HepG2 (cell line): ENCODE measurements at regions not wholly inside any gene's neighbourhood (a gene's known extent, or its start where the extent isn't known, plus 50 kb on each side); places are given as distances from the start of the nearest gene placed in this dataset.

Source experiments
- ATAC-seq: fragments of 200-7000 bp; cut with Tn5 transposase; 3 replicates; pipeline ENCODE4 v1.9.1; 2020; ENCODE audit warnings: mild to moderate bottlenecking, moderate library complexity
- BruUV-seq: library from RNA; stranded (reverse); fragments of 400-500 nt; replicated peaks from 2 replicates; lab custom pipeline; 2021; lab: Mats Ljungman, UMichigan
- CTCF ChIA-PET: fragments of 300-600 bp; formaldehyde crosslinking; extraction: SDS; loops from one replicate; lab custom pipeline; 2021; ENCODE audit warnings: low total read pairs, inconsistent platforms, low intra/inter-chr PET ratio; lab: Yijun Ruan, JAX
- POLR2A ChIA-PET: fragments of 350-600 bp; sonication (Branson Sonifier 250); formaldehyde crosslinking; loops from one replicate; lab custom pipeline; 2020; ENCODE audit warnings: antibody characterized with exemption, inconsistent platforms; lab: Yijun Ruan, JAX
- DNase-seq: peaks from one replicate; pipeline ENCODE4 v3.0.0-alpha.2; 2015; ENCODE audit warnings: low spot score
- FAIRE-seq: peaks from 3 replicates; lab custom pipeline; 2011; peaks lifted over from hg19 to GRCh38; lab: Jason Lieb, UNC
- H2AFZ ChIP-seq: one replicate; pipeline ENCODE4 v1.6.1; 2011; ENCODE audit warnings: low read length, inconsistent platforms
- H3K27ac ChIP-seq: fragments of 300-600 bp; 3 replicates; pipeline ENCODE4 v1.8.0; 2011; ENCODE audit warnings: mixed run types, mild to moderate bottlenecking, mixed read lengths, low read length, inconsistent platforms; ENCODE audit not compliant: insufficient read depth; ENCODE audit errors: extremely low read length
- H3K27me3 ChIP-seq, 2 experiments: fragments of 200-600 bp in 1 of 2; 2 replicates in 1 of 2; 3 replicates in 1 of 2; pipeline versions ENCODE4 v1.6.0 to v1.8.0; 2011; ENCODE audit warnings: low read length in 2 of 2, mild to moderate bottlenecking in 2 of 2, moderate library complexity in 2 of 2, inconsistent platforms in 1 of 2; ENCODE audit not compliant: insufficient read depth in 2 of 2, control insufficient read depth in 1 of 2
- H3K36me3 ChIP-seq, 2 experiments: fragments of 200-600 bp in 1 of 2; replicated peaks in 1 of 2; 2 replicates in 1 of 2; 3 replicates in 1 of 2; pipeline versions ENCODE4 v1.5.1 to v1.8.0; 2011; ENCODE audit warnings: low read length in 2 of 2, inconsistent platforms in 1 of 2; ENCODE audit not compliant: insufficient read depth in 2 of 2, control insufficient read depth in 1 of 2
- H3K4me1 ChIP-seq: 2 replicates; pipeline ENCODE4 v1.5.1; 2012; ENCODE audit warnings: low read length, inconsistent platforms; ENCODE audit not compliant: insufficient read depth
- H3K4me2 ChIP-seq: 2 replicates; pipeline ENCODE4 v1.6.0; 2011; ENCODE audit warnings: low read depth, low read length, inconsistent platforms
- H3K4me3 ChIP-seq, 3 experiments: fragments of 200-600 bp in 1 of 3; sonication (generic), shearing (Covaris generic) in 1 of 3; replicated peaks in 1 of 3; 2 replicates each; pipeline ENCODE4 v1.5.1; 2011 to 2016; ENCODE audit warnings: low read length in 3 of 3, inconsistent platforms in 2 of 3, low read depth in 2 of 3, mild to moderate bottlenecking in 2 of 3, control low read depth in 1 of 3, mixed read lengths in 1 of 3; ENCODE audit not compliant: insufficient read depth in 1 of 3
- H3K79me2 ChIP-seq: one replicate; pipeline ENCODE4 v1.6.1; 2011; ENCODE audit warnings: low read length, inconsistent platforms; ENCODE audit not compliant: insufficient read depth
- H3K9ac ChIP-seq: 2 replicates; pipeline ENCODE4 v1.6.0; 2011; ENCODE audit warnings: mild to moderate bottlenecking, low read depth, low read length, inconsistent platforms; ENCODE audit not compliant: insufficient read depth
- H3K9me3 ChIP-seq: 2 replicates; pipeline ENCODE4 v1.5.1; 2012; ENCODE audit warnings: mild to moderate bottlenecking, low read length
- H4K20me1 ChIP-seq: 2 replicates; pipeline ENCODE4 v1.6.0; 2011; ENCODE audit warnings: inconsistent platforms, mild to moderate bottlenecking, low read length, moderate library complexity; ENCODE audit not compliant: insufficient read depth
- AKAP8 ChIP-seq: sonication (generic); formaldehyde crosslinking; IDR thresholded peaks from 2 replicates; pipeline ENCODE4 v1.5.1; 2020; ENCODE audit warnings: mild to moderate bottlenecking, missing genetic modification reagents
- ATF1 ChIP-seq: IDR thresholded peaks from 2 replicates; pipeline ENCODE4 v1.6.1; 2016; ENCODE audit warnings: mild to moderate bottlenecking, control low read depth
- FOXA1 ChIP-seq, 2 experiments: fragments of 450-650 bp in 1 of 2; sonication (generic) in 1 of 2; formaldehyde crosslinking in 1 of 2; IDR thresholded peaks; 2 replicates each; pipeline versions ENCODE4 v1.4.0 to v1.6.1; 2016 to 2020; ENCODE audit warnings: missing genetic modification reagents in 1 of 2
- GPN1 ChIP-seq: sonication (generic); formaldehyde crosslinking; IDR thresholded peaks from 2 replicates; pipeline ENCODE4 v1.5.1; 2020; ENCODE audit warnings: missing genetic modification reagents, borderline replicate concordance
- HES4 ChIP-seq: sonication (generic); formaldehyde crosslinking; IDR thresholded peaks from 2 replicates; pipeline ENCODE4 v1.9.0; 2021; ENCODE audit warnings: mild to moderate bottlenecking, missing genetic modification reagents, borderline replicate concordance
- IKZF4 ChIP-seq: sonication (generic); formaldehyde crosslinking; IDR thresholded peaks from 2 replicates; pipeline ENCODE4 v1.5.1; 2020; ENCODE audit warnings: borderline replicate concordance, mild to moderate bottlenecking, low read depth, missing genetic modification reagents; ENCODE audit errors: not compliant biosample characterization
- KDM5B ChIP-seq: sonication (generic); formaldehyde crosslinking; IDR thresholded peaks from 2 replicates; pipeline ENCODE4 v1.4.0; 2020; ENCODE audit warnings: missing genetic modification reagents, mild to moderate bottlenecking, borderline replicate concordance
- LCORL ChIP-seq, 2 experiments: fragments of 450-650 bp in 1 of 2; sonication (generic) in 1 of 2; formaldehyde crosslinking in 1 of 2; IDR thresholded peaks; 2 replicates each; pipeline versions ENCODE4 v1.5.0 to v1.6.1; 2017 to 2020; ENCODE audit warnings: antibody characterized with exemption in 1 of 2, missing genetic modification reagents in 1 of 2
- SIX1 ChIP-seq: sonication (generic); formaldehyde crosslinking; IDR thresholded peaks from 2 replicates; pipeline ENCODE4 v1.4.0; 2020; ENCODE audit warnings: missing genetic modification reagents, borderline replicate concordance
- SNAI1 ChIP-seq: sonication (generic); formaldehyde crosslinking; IDR thresholded peaks from 2 replicates; pipeline ENCODE4 v1.5.0; 2020; ENCODE audit warnings: mild to moderate bottlenecking, missing genetic modification reagents, borderline replicate concordance
- SNAPC2 ChIP-seq: sonication (generic); formaldehyde crosslinking; IDR thresholded peaks from 2 replicates; pipeline ENCODE4 v1.8.1; 2022; ENCODE audit warnings: mild to moderate bottlenecking, missing genetic modification reagents
- SRY ChIP-seq: sonication (generic); formaldehyde crosslinking; IDR thresholded peaks from 2 replicates; pipeline ENCODE4 v1.8.0; 2022; ENCODE audit warnings: mild to moderate bottlenecking, missing genetic modification reagents
- TCF12 ChIP-seq, 2 experiments: fragments of 450-650 bp in 1 of 2; sonication (generic) in 1 of 2; formaldehyde crosslinking in 1 of 2; IDR thresholded peaks; 2 replicates each; pipeline versions ENCODE4 v1.6.1 to v1.8.0; 2017 to 2022; ENCODE audit warnings: antibody characterized with exemption in 1 of 2, mild to moderate bottlenecking in 1 of 2, missing genetic modification reagents in 1 of 2, moderate library complexity in 1 of 2
- ZFP1 ChIP-seq: IDR thresholded peaks from 2 replicates; pipeline ENCODE4 v1.6.1; 2016
- ZNF354B ChIP-seq: sonication (generic); formaldehyde crosslinking; IDR thresholded peaks from 2 replicates; pipeline ENCODE4 v1.8.0; 2022; ENCODE audit warnings: mild to moderate bottlenecking, missing genetic modification reagents
- ZNF496 ChIP-seq: sonication (generic); formaldehyde crosslinking; IDR thresholded peaks from 2 replicates; pipeline ENCODE4 v1.8.1; 2023; ENCODE audit warnings: mild to moderate bottlenecking, moderate library complexity, missing genetic modification reagents; ENCODE audit not compliant: insufficient replicate concordance
- WGBS: methylation state at CpG from one replicate; pipeline ENCODE4 v1.1.6; 2017; ENCODE audit warnings: low lambda C conversion rate; 5-methylcytosine and 5-hydroxymethylcytosine counted together
- in situ Hi-C: cut with HindIII; loops from 2 replicates; pipeline ENCODE4 v1.10.0; 2017; ENCODE audit warnings: low pct_unique_long_range_greater_than_20kb; ENCODE audit not compliant: extremely low pct_ligation_motif_present
- intact Hi-C: fragments of 100-400 bp; cut with micrococcal nuclease; formaldehyde crosslinking; loops from one replicate; pipeline ENCODE4 v1.10.0; 2022; ENCODE audit not compliant: unreplicated experiment
- TF ChIP-seq, protein P1 (sequence below): sonication (generic); formaldehyde crosslinking; IDR thresholded peaks from 2 replicates; pipeline ENCODE4 v1.8.0; 2022; ENCODE audit warnings: mild to moderate bottlenecking, missing genetic modification reagents
- TF ChIP-seq, protein P2 (sequence below): IDR thresholded peaks from 2 replicates; pipeline ENCODE4 v1.6.1; 2016
- TF ChIP-seq, protein P3 (sequence below): sonication (generic); formaldehyde crosslinking; IDR thresholded peaks from 2 replicates; pipeline ENCODE4 v1.4.0; 2020; ENCODE audit warnings: mild to moderate bottlenecking, missing genetic modification reagents

DNA sequence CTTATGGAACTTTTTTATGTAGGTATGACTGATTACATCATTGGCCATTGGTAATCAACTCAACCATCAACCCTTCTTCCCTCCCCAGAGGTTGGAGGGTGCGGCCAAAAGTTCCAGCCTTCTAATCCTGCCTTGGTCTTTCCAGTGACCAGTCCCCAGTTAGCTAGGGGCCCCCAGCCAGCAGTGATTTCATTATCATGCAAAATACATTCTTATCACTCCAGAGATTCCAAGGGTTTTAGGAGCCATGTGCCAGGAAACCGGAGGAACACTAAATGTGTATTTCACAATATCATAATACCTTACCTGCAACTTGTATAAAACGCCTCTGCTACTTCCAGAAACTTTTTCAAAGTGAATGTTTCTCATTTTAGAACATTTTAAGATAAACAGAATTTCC, 181.5 kb upstream of the PELI2 start:
- intact Hi-C loops, result no loop called here
- no peaks in the 10 kb centered on the region for H4K20me1 ChIP-seq
- no peak for DNase-seq
- H3K4me1 ChIP-seq, result no peaks in the 10 kb centered on the region
- no peaks in the 10 kb centered on the region for H3K79me2 ChIP-seq
- TF ChIP-seq SNAI1 (CRISPR knock-in tag) (no peak), SNAPC2 (CRISPR knock-in tag) (no peak), ZFP1 (CRISPR knock-in tag) (no peak), ZNF354B (CRISPR knock-in tag) (no peak), ATF1 (CRISPR knock-in tag) (no peak), SRY (CRISPR knock-in tag) (no peak), TCF12 (IDR thresholded peaks at IDR 0.05) (no peak), TCF12 (CRISPR knock-in tag; IDR thresholded peaks at IDR 0.05) (no peak), ZNF496 (CRISPR knock-in tag) (no peak), AKAP8 (no peak), FOXA1 (IDR thresholded peaks at IDR 0.05) (no peak), FOXA1 (CRISPR knock-in tag; IDR thresholded peaks at IDR 0.05) (no peak), SIX1 (CRISPR knock-in tag) (no peak), IKZF4 (CRISPR knock-in tag) (no peak), GPN1 (no peak), HES4 (CRISPR knock-in tag) (no peak), LCORL (IDR thresholded peaks at IDR 0.05) (no peak), LCORL (CRISPR knock-in tag; IDR thresholded peaks at IDR 0.05) (no peak), KDM5B (CRISPR knock-in tag) (no peak)
- TF ChIP-seq, protein P1, sequence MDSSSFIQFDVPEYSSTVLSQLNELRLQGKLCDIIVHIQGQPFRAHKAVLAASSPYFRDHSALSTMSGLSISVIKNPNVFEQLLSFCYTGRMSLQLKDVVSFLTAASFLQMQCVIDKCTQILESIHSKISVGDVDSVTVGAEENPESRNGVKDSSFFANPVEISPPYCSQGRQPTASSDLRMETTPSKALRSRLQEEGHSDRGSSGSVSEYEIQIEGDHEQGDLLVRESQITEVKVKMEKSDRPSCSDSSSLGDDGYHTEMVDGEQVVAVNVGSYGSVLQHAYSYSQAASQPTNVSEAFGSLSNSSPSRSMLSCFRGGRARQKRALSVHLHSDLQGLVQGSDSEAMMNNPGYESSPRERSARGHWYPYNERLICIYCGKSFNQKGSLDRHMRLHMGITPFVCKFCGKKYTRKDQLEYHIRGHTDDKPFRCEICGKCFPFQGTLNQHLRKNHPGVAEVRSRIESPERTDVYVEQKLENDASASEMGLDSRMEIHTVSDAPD (CRISPR knock-in tag), result no peak
- TF ChIP-seq, protein P2, sequence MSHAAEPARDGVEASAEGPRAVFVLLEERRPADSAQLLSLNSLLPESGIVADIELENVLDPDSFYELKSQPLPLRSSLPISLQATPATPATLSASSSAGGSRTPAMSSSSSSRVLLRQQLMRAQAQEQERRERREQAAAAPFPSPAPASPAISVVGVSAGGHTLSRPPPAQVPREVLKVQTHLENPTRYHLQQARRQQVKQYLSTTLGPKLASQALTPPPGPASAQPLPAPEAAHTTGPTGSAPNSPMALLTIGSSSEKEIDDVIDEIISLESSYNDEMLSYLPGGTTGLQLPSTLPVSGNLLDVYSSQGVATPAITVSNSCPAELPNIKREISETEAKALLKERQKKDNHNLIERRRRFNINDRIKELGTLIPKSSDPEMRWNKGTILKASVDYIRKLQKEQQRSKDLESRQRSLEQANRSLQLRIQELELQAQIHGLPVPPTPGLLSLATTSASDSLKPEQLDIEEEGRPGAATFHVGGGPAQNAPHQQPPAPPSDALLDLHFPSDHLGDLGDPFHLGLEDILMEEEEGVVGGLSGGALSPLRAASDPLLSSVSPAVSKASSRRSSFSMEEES (CRISPR knock-in tag), result no peak
- TF ChIP-seq, protein P3, sequence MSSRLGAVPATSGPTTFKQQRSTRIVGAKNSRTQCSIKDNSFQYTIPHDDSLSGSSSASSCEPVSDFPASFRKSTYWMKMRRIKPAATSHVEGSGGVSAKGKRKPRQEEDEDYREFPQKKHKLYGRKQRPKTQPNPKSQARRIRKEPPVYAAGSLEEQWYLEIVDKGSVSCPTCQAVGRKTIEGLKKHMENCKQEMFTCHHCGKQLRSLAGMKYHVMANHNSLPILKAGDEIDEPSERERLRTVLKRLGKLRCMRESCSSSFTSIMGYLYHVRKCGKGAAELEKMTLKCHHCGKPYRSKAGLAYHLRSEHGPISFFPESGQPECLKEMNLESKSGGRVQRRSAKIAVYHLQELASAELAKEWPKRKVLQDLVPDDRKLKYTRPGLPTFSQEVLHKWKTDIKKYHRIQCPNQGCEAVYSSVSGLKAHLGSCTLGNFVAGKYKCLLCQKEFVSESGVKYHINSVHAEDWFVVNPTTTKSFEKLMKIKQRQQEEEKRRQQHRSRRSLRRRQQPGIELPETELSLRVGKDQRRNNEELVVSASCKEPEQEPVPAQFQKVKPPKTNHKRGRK (CRISPR knock-in tag), result no peak
- ChIA-PET CTCF (no interaction called here), POLR2A (no interaction called here)
- H3K9ac ChIP-seq, result no peak overlapping the region
- BruUV-seq, result no TSS peak
- no peak overlapping the region for H3K27ac ChIP-seq
- no peaks in the 10 kb centered on the region for H3K27me3 ChIP-seq
- WGBS, result 27% methylated on average over 3 of the region's 3 CpGs
- ATAC-seq, result no peak
- 0 out of 2 replicates have a peak, but pooled peaks cover 5% of the 10 kb centered on the region for H3K9me3 ChIP-seq
- H3K4me3 ChIP-seq, result no peak overlapping the region
- no peak for FAIRE-seq
- H3K36me3 ChIP-seq, result no peaks in the 10 kb centered on the region
- H3K4me2 ChIP-seq, result no peak overlapping the region
- in situ Hi-C loops, result no loop called here
- no peak overlapping the region for H2AFZ ChIP-seq
